GM19035 (cell line): ENCODE measurements at regions not wholly inside any gene's neighbourhood (a gene's known extent, or its start where the extent isn't known, plus 50 kb on each side); places are given as distances from the start of the nearest gene placed in this dataset.
A peak's percentile ranks its signal among the peaks of the same experiment; 100 is the strongest.
"Not testable (repeated sequence)": the region's sequence is repeated elsewhere in the genome, so short reads cannot be mapped to it uniquely, and the experiment has no call there.

ENCODE experiments used
- ATAC-seq: cut with Tn5 transposase; IDR thresholded peaks from one replicate; pipeline ENCODE4 v1.9.1; 2021; ENCODE audit not compliant: unreplicated experiment

DNA sequence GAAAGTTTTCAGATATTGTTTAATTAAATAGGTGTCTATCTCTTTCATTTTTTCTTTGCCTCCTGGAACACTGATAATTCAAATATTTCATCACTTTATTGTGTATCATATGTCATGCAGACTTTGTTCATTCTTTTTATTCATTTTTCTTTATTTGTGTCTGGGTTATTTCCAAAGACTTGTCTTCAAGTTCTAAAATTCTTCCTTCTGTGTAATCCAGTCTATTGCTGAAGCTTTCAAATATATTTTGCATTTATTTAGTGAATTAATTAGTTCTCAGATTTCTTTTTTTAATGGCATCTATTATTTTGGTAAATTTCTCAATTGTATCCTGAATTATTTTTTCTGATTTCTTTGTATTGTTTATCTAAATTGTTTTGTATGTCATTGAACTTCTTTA is 70.1 kb downstream of the ZNF330 start:
- ATAC-seq = no peak

DNA sequence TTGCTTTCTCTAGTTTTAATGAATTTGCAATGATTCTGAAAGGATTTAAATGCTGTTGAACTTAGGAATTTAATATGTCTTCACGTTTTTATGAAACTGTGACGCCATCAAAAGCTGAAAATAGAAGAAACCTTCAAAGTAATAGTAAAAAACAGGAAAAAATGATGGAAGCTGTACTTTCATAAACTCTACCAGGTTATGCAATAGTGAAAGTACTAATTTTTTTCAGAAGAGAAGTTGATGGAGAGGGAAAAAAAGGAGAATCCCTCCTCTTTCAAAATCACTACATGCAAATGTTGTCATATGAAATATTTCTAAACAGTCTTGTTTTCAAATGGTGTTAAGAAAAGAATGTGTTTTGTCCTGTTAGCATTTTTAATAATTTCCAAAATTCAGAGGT is 73.6 kb downstream of the ZNF330 start:
- no peak for ATAC-seq

DNA sequence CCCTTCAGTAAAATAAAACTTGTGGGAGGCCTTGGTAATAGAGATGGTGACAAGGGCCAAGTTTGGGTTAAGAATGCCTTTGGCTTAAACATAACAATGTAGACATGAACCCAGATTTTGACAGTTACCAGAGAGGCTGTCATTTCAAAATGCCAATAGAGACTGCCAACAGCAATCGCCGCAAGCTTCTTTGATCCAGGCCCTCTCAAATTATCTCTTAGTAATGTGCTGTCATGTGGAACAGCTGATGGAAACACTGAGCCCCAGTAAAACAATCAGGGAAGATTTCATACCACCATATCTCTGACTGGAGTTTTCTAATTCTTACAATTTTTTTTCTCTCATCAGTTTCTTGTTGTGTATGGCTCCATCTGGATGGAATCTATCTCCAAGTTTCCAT is 80.5 kb downstream of the ZNF330 start:
- no peak for ATAC-seq

DNA sequence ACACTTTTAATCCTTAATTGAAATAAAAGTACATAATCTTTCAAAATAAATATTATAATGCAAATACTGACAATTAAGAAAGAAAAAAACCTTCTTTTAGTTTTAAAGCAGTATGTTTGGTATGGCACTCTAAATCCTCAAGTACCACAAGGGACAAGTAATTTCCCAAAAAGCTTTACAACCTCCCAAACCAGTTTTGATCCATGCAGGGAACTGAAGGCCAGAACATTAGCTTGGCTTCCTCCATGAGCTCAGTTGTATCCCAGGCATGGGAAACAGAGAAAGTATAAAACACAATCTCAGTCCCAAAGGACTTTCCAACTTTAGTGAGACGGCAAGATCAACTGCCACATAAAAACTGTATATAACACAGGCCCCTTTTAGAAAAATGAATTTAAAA is 82.2 kb downstream of the ZNF330 start:
- ATAC-seq = no peak

DNA sequence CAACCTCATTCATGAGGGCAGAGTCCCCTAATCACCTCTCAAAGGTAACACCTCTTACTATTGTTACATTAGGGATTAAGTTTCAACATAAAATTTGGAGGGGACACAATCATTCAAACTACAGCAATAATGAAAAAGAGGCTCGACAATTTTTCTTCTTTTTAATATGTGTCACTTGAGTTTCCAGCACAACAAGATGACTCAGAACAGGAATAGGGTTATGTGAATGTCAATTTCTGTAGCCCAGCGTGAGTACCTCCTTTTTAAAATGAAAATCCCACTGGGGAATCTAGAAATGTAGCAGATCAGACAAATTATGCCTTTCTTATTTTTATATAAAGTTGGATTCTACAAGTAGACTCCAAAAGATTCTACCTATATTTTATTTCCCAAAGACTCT is 83.7 kb downstream of the ZNF330 start:
- no peak for ATAC-seq

DNA sequence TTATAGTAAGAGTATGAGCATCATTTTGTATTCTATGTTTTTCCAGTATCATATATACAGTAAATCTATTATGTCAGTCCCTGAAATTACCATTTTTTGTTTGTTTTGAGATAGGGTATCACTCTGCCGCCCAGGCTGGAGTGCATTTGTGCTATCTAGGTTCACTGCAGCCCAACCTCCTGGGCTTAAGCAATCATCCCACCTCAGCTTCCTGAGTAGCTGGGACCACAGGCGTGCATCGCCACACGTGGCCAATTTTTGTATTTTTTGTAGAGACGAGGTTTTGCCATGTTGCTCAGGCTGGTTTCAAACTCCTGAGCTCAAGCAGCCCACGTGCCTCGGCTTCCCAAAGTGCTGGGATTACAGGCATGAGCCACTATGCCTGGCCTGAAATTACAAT is 85.6 kb downstream of the ZNF330 start:
- no peak for ATAC-seq

DNA sequence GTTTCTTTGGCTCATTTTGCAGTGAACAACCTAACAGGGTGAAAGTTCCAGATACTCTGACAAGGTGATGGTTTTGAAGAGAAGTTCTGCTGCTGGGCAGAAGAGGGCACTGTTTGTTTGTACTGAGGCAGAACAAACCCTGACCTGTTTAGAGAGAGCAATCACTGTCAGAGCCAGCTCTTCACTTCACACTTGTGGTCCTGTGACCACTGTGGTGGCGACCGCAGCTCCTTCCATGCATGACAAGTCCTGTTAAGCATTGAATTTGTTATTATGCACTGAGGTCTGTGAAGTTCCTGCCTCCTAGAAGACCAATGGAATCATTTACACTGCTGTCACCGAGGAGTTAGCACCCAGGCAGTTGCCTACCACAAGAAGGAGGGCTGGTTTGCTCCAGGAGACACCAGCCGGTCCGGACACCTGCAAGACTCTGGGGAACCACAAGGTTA is 86.6 kb downstream of the ZNF330 start:
- ATAC-seq = peak; percentile 100

DNA sequence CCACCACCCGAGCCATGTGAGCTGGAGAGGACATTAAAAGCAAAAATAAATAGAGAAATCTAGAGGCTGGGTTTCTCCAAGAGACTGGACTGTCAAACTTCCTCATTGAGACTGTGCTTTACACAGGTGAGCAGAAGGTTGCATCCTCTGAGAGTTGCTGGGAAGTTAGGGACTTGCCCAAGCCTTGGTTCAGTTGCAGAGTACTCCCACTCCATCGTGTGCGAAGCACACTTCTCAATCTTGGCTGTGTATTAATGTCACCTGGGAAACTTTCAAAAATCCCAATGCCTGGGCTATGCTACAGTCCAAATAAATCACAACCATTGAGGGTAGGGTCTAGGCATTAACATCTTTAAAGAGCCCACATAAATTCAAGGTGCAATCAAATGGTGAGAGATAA is 89.2 kb downstream of the ZNF330 start:
- no peak for ATAC-seq

DNA sequence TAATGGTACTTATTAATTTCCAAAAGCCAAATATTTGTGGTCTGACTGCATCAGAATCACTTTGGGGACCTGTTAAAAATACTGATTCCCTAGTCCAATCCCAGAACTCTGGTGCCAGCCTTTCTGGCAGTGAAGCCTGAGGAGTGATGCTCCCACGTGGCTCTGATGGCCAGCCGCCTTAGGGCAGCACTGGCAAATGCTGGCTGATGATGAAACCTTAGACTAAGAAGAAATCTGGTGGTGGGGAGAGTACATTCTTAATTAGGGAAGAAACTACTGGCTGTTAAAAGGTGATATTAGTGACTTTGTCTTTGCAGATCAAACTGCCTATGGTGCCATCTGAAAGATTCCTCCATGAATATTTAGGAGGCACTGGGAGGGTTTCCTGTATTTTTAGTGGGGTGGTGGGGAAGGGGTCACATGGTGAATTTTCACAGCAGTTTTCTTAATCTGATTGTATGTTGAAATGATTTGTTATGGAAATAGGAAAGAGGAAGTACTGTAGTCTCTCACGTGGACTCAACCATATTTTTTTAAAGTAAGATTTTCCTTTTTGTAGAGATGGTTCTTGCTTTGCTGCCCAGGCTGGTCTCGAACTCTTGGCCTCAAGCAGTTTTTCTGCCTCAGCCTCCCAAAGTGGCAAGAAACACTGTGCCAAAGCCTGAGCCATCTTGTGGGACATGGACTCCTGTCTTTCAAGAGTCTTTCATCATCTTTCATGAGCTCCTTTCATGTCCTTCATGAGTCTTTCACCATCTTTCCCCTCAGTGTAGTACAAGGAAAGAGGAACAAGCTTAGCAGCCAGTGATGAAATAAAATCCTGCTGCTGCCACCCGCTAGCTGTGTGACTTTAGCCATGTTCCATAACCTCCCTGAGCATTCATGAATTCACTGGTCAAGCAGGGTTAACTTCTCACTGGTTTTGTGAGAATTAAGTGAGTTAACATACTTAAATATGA is 90.8 kb downstream of the ZNF330 start:
- ATAC-seq = no peak

DNA sequence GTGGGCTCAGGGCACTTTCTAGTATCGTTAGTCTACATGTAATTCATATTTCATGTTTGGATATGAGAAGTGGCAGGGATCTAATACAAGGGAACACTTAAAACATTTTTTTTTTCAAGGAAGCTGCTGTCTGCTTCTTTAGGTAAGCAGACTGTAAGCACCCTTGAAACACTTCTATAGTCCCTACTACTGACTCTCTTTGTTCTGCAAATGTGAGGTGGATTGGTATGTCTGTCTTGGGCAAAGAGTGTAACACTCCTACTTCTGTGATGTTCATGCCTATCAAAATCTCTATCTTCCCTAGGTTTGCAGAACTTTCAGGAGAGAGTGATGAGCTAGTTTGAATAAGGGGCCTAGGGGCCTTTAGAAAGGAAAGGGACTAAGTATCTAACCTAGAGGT is 93.9 kb downstream of the ZNF330 start:
- no peak for ATAC-seq

DNA sequence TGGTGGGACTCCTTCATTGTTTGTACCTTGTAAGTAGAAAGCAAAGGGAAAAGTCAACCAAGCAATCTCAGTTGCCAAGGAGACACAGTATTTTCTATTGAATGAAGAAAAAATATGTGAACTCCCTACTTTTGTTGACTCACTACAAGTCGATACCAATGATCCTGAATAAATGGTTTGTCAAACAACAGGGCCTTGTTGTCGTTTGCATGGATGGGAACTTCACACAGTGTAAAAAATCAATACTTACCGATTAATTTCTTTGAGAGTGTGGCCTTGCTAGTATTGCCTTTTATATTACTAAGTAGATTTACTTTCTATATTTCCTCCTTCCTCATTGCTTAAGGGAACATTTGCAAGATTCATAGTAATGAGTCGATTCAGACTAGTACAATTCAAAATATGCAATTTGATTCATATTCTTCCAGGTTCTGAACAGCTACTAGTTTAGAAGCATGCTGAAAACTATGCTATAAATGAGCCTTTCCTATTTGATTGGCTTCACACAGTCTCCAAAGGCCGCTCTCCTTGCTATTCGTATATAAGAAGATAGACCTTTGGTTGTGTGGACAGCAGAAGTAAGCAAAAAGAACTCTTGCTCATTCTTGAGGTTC is 108.0 kb downstream of the ZNF330 start:
- ATAC-seq = no peak

DNA sequence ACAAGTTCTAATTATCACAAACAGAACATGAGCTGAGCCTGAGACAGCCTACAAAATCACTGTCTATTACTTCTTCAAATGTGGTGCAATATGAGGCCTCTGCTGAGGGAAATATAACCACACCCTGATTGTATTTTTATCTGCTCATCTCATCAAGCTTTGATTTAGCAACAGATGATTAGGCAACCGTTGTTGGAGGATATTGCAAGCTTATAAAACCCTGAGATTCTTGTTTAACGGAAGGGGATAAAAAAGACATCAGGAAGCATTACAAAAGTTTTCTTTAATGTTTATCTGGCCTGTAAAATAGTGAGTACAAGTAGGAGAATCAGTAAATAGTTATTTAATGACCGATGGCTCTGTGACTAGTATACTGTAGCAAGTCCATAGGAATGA is 108.5 kb downstream of the ZNF330 start:
- ATAC-seq = no peak

DNA sequence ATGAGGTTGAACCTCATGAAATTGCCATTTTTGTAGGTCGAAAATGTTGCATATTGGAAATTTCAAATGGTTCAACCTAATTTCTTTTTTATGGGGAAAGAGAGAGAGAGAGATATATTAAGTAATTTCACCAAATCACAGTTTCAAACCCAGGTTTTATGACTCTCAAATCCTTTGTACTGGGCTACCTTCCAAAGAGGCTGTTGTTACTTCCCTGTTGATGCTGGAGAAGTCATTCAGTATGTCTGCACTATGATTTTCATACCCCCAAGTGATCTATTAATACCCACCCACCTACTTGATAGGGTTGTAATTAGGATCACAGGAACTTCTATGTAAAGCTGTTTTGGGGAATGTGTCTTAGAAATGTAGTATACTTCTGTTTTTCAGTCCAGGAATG is 109.9 kb downstream of the ZNF330 start:
- no peak for ATAC-seq

DNA sequence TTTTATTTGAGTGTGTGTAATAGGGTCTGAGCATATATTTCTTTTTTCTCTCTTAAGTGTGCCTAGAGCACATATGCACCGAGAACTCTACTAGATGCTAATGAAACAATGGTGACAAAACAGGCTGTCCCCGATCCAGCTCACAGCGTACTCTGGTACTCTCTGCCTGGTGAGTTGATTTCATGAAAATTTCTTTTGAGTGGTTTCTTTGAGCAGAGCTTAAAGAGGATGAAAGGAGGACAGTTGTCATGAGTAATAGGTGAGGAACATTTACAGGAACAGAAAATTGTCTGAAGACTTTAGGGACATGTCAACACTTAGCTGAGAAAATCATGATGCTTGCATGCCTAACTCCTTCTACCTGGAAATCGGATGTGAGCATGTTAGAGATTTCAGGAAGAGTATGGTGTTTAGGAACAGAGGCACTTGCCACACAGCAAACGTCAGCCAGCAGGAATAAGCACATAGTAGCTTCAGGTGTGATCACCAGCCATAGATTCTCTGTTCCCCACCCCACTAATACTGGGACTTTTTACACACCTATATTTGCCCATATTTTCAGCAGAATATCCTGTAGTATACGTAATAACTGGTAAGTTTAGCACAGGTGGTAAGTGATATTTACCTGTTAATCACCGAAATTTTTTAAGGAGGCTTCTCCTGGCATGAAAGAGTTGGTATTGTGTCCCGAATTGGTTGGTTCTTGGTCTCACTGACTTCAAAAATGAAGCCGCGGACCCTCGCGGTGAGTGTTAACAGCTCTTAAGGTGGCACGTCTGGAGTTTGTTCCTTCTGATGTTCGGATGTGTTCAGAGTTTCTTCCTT is 111.1 kb downstream of the ZNF330 start:
- no peak for ATAC-seq

DNA sequence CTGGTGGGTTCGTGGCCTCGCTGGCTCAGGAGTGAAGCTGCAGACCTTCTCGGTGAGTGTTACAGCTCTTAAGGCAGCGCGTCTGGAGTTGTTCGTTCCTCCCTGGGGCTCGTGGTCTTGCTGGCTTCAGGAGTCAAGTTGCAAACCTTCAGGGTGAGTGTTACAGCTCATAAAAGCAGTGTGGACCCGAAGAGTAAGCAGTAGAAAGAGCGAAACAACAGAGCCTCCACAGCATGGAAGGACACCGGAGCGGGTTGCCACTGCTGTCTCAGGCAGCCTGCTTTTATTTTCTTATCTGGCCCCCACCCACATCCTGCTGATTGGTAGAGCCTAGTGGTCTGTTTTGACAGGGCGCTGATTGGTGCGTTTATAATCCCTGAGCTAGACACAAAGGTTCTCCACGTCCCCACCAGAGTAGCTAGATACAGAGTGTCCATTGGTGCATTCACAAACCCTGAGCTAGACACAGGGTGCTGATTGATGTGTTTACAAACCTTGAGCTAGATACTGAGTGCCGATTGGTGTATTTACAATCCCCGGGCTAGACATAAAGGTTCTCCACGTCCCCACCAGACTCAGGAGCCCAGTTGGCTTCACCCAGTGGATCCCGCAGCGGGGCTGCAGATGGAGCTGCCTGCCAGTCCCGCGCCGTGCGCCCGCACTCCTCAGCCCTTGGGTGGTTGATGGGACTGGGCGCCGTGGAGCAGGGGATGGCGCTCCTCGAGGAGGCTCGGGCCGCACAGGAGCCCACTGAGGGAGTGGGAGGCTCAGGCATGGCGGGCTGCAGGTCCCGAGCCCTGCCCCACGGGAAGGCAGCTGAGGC is 111.9 kb downstream of the ZNF330 start:
- not testable (repeated sequence) for ATAC-seq

DNA sequence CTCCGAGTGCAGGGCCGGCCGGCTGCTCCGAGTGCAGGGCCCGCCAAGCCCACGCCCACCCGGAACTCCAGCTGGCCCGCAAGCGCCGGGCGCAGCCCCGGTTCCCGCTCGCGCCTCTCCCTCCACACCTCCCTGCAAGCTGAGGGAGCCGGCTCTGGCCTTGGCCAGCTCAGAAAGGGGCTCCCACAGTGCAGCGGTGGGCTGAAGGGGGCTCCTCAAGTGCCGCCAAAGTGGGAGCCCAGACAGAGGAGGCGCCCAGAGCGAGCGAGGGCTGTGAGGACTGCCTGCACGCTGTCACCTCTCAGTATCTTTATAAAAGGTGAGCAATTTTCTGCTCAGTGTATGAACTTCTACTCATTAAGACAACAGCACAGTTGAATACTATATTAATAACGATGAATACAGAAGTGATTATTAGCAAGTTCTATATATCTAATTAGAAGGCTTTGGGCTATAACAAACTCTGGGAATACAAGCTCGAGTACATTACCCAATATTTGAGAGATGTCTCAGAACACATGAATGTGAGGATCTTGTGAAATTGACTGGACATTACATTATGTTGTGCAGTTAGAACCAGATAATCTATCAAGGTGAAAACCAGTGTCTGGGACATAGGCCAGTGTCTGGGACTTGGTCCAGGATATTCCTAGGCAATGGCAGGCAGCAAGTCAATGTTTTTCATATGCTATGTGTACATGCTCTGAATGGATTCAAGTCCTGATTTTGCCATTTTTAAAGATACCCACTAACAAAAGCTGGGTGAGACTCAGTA is 112.9 kb downstream of the ZNF330 start:
- not testable (repeated sequence) for ATAC-seq

DNA sequence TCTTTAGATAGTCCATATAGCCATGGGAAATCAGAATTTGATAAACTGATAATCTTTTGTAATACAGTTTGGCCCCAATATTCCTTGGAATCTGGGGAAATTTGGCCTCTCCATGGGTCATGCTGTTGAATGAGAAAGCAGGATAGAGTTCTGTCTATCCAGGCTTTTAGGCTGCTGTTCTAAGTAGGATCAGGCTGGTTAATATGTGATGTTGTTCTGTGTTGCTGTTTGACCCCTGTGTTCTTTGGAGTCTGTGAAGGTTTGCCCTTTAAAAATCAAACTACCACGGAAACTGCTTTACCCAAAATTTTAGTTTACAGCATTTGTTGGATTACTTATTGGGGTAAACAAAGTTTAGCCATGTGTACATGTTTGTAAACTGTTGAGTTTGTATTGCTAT is 114.5 kb downstream of the ZNF330 start:
- no peak for ATAC-seq

DNA sequence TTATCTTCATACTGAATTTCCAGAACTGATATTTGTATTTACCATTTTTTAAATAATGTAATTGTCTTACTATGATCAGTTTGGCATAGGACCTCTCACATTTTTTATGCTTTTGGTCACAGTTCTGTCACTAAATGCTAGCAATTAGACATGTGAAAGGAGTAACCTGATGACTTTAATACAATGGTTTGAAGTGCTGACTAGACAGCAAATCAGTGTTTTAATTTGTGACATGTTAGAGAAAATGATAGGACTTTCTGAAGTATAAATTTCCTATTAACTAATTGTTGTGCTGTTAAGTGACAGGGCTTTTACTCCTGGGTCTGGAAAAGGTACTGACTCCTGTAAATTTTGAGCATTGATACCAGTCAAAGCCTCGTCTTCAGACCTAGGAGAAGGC is 117.5 kb downstream of the ZNF330 start:
- ATAC-seq = no peak

DNA sequence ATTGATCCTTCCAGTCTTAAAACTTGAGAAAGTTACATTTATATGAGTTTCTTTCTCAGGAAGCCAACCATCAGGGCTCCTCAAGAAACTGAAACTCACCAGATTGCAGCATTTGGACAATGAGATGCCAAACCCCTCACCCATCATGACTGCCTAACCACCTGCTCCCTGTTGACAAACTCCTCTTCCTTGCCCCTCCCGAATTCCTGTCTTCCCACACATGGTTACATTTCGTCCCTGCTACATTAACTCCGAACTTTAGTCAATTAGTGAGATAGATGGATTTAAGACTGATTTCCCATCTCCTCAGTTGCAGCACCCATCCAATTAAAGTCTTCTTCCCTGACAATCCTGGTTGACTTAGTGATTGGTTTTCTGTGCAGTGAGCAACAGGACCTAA is 118.7 kb downstream of the ZNF330 start:
- no peak for ATAC-seq

DNA sequence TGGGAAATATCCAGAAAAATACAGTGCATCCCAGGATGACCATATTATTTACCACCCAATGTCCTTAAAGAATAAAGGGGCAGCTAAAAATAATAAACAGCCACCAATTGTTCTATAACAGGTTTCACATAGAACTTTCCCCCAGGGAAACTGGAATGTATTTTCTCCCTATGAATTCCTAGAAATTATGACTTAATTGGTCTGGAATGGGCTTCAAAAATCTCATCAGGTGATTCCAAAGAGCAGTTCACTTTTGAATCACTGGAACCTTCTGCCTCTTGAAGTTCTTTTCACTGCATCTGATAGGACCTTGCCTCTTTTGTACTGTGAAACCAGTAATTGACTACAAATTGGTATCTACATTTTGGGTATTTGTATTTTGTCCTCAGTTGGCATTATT is 119.3 kb downstream of the ZNF330 start:
- no peak for ATAC-seq
